SK-N-SH (cell line): ENCODE measurements at regions not wholly inside any gene's neighbourhood (a gene's known extent, or its start where the extent isn't known, plus 50 kb on each side); places are given as distances from the start of the nearest gene placed in this dataset.

Experiments used
- CTCF ChIA-PET: fragments of 300-600, 350-600 bp; formaldehyde crosslinking; extraction: SDS; loops from one replicate; lab custom pipeline; 2021; lab: Yijun Ruan, JAX
- POLR2A ChIA-PET: fragments of 350-600 bp; sonication (Branson Sonifier 250); formaldehyde crosslinking; extraction: SDS; loops from one replicate; lab custom pipeline; 2020; ENCODE audit warnings: antibody characterized with exemption, inconsistent platforms; lab: Yijun Ruan, JAX
- DNase-seq: peaks from one replicate; pipeline ENCODE4 v3.0.0; 2012
- H2AFZ ChIP-seq: fragments of 200-600 bp; sonication (generic); 2 replicates; pipeline ENCODE4 v1.8.1; 2016; ENCODE audit warnings: antibody characterized with exemption, mild to moderate bottlenecking, low read depth
- H3F3A ChIP-seq: fragments of 200-600 bp; sonication (generic); replicated peaks from 2 replicates; pipeline ENCODE3; 2016; ENCODE audit warnings: antibody characterized with exemption, mild to moderate bottlenecking; ENCODE audit not compliant: insufficient read depth
- H3K27ac ChIP-seq, 2 experiments: fragments of 200-500 bp in 1 of 2; fragments of 200-600 bp in 1 of 2; sonication (Bioruptor generic) in 1 of 2; sonication (generic), shearing (Covaris generic) in 1 of 2; 2 replicates each; pipeline versions ENCODE4 v1.5.1 to v1.6.1; 2014 to 2016; ENCODE audit warnings: low read depth in 2 of 2, inconsistent platforms in 1 of 2, low read length in 1 of 2, mild to moderate bottlenecking in 1 of 2, mixed read lengths in 1 of 2
- H3K27me3 ChIP-seq: fragments of 200-600 bp; sonication (generic), shearing (Covaris generic); 2 replicates; pipeline ENCODE4 v1.6.1; 2016; ENCODE audit warnings: mixed run types; ENCODE audit not compliant: insufficient read depth
- H3K36me3 ChIP-seq, 2 experiments: fragments of 200-500 bp in 1 of 2; fragments of 200-600 bp in 1 of 2; sonication (Bioruptor generic) in 1 of 2; sonication (generic) in 1 of 2; replicated peaks in 1 of 2; 2 replicates each; pipeline versions ENCODE3 to v1.5.1; 2014 to 2016; ENCODE audit warnings: low read length in 1 of 2, mild to moderate bottlenecking in 1 of 2; ENCODE audit not compliant: insufficient read depth in 2 of 2, control insufficient read depth in 1 of 2
- H3K4me1 ChIP-seq, 2 experiments: fragments of 200-500 bp in 1 of 2; fragments of 200-600 bp in 1 of 2; sonication (Bioruptor generic) in 1 of 2; sonication (generic), shearing (Covaris generic) in 1 of 2; 2 replicates each; pipeline versions ENCODE4 v1.5.1 to v1.6.1; 2014 to 2016; ENCODE audit warnings: low read depth in 1 of 2, low read length in 1 of 2, mixed run types in 1 of 2; ENCODE audit not compliant: insufficient read depth in 2 of 2, control insufficient read depth in 1 of 2
- H3K4me2 ChIP-seq: fragments of 200-600 bp; sonication (generic), shearing (Covaris generic); 2 replicates; pipeline ENCODE4 v1.6.1; 2017; ENCODE audit warnings: mixed run types
- H3K4me3 ChIP-seq, 2 experiments: fragments of 200-500 bp in 1 of 2; fragments of 200-600 bp in 1 of 2; sonication (Bioruptor generic) in 1 of 2; sonication (generic), shearing (Covaris generic) in 1 of 2; 2 replicates each; pipeline versions ENCODE4 v1.5.1 to v1.8.1; 2014 to 2016; ENCODE audit warnings: low read depth in 2 of 2, inconsistent platforms in 1 of 2, low read length in 1 of 2, mild to moderate bottlenecking in 1 of 2, mixed read lengths in 1 of 2, moderate library complexity in 1 of 2
- H3K79me2 ChIP-seq: fragments of 200-600 bp; sonication (generic); 2 replicates; pipeline ENCODE4 v1.8.1; 2017; ENCODE audit warnings: mild to moderate bottlenecking; ENCODE audit not compliant: insufficient read depth
- H3K9ac ChIP-seq: fragments of 200-600 bp; sonication (generic); 2 replicates; pipeline ENCODE4 v1.6.1; 2017; ENCODE audit warnings: mixed run types
- H3K9me2 ChIP-seq: fragments of 200-600 bp; sonication (generic); 2 replicates; pipeline ENCODE4 v1.6.1; 2017; ENCODE audit warnings: mixed run types
- H3K9me3 ChIP-seq: fragments of 200-600 bp; sonication (generic); 2 replicates; pipeline ENCODE4 v1.6.1; 2017; ENCODE audit warnings: mixed run types, mild to moderate bottlenecking, moderate library complexity
- H4K20me1 ChIP-seq: fragments of 200-600 bp; sonication (generic); 2 replicates; pipeline ENCODE4 v1.6.1; 2017; ENCODE audit warnings: mild to moderate bottlenecking, mixed run types; ENCODE audit not compliant: insufficient read depth
- CHD2 ChIP-seq: fragments of 150-350 bp; IDR thresholded peaks from 2 replicates; pipeline ENCODE4 v1.6.1; 2018; ENCODE audit warnings: low read length; ENCODE audit not compliant: partially characterized antibody
- ELF1 ChIP-seq: IDR thresholded peaks from 2 replicates; pipeline ENCODE4 v1.4.0; 2012
- FOXJ3 ChIP-seq: sonication (generic); formaldehyde crosslinking; IDR thresholded peaks from 2 replicates; pipeline ENCODE4 v1.5.1; 2020; ENCODE audit warnings: mild to moderate bottlenecking, missing genetic modification reagents
- GATA2 ChIP-seq: sonication (generic); formaldehyde crosslinking; IDR thresholded peaks from 2 replicates; pipeline ENCODE4 v1.5.0; 2020; ENCODE audit warnings: mild to moderate bottlenecking, missing genetic modification reagents
- IRF3 ChIP-seq: fragments of 150-350 bp; IDR thresholded peaks from 2 replicates; pipeline ENCODE4 v1.6.1; 2016; ENCODE audit warnings: mild to moderate bottlenecking, low read depth, low read length
- NRF1 ChIP-seq: IDR thresholded peaks from 2 replicates; pipeline ENCODE4 v1.6.1; 2012; ENCODE audit warnings: low read depth, mild to moderate bottlenecking, low read length
- PBX3 ChIP-seq: IDR thresholded peaks from 2 replicates; pipeline ENCODE4; 2012
- POLR2AphosphoS5 ChIP-seq: IDR thresholded peaks from 2 replicates; pipeline ENCODE4 v1.6.1; 2012; ENCODE audit warnings: low read depth, low read length
- RCOR1 ChIP-seq: fragments of 150-350 bp; IDR thresholded peaks from 2 replicates; pipeline ENCODE4 v1.6.1; 2017; ENCODE audit warnings: antibody characterized with exemption, low read length
- RFX5 ChIP-seq: IDR thresholded peaks from 2 replicates; pipeline ENCODE4 v1.6.1; 2012; ENCODE audit warnings: mild to moderate bottlenecking, improper control_type of control experiment, low read length
- RXRA ChIP-seq: IDR thresholded peaks from 2 replicates; pipeline ENCODE4 v1.4.0; 2012; ENCODE audit warnings: low read depth, mild to moderate bottlenecking, borderline replicate concordance
- SIN3A ChIP-seq: IDR thresholded peaks from 2 replicates; pipeline ENCODE4 v1.6.1; 2012; ENCODE audit warnings: low read depth, mild to moderate bottlenecking, low read length, moderate library complexity, borderline replicate concordance
- SMC3 ChIP-seq: IDR thresholded peaks from 2 replicates; pipeline ENCODE4 v1.6.1; 2012; ENCODE audit warnings: low read depth, low read length, improper control_type of control experiment
- TAF1 ChIP-seq: IDR thresholded peaks from 2 replicates; pipeline ENCODE4 v1.6.1; 2012; ENCODE audit warnings: low read depth, mild to moderate bottlenecking, low read length, moderate library complexity, borderline replicate concordance
- TCF12 ChIP-seq: IDR thresholded peaks from 2 replicates; pipeline ENCODE4 v1.4.0; 2012
- USF1 ChIP-seq: IDR thresholded peaks from 2 replicates; pipeline ENCODE4 v1.4.0; 2012; ENCODE audit warnings: low read depth, borderline replicate concordance
- ZBTB33 ChIP-seq: IDR thresholded peaks from 2 replicates; pipeline ENCODE4 v1.4.0; 2012; ENCODE audit warnings: low read depth, borderline replicate concordance
- WGBS: methylation state at CpG from one replicate; pipeline ENCODE4 v1.1.6; 2017; ENCODE audit warnings: low lambda C conversion rate; 5-methylcytosine and 5-hydroxymethylcytosine counted together

GRCh38 chr2:38495880-38496279, 106.8 kb downstream of the HNRNPLL start:
- H3K9me2 ChIP-seq = no peaks in the 10 kb centered on the region
- H3F3A ChIP-seq = no peaks in the 10 kb centered on the region
- no peak overlapping the region for H3K27ac ChIP-seq
- H3K79me2 ChIP-seq = no peaks in the 10 kb centered on the region
- H3K36me3 ChIP-seq = no peaks in the 10 kb centered on the region
- H3K9me3 ChIP-seq = no peaks in the 10 kb centered on the region
- DNase-seq = no peak
- TF ChIP-seq CHD2 (no peak), SMC3 (no peak), POLR2AphosphoS5 (no peak), PBX3 (no peak), IRF3 (no peak), USF1 (no peak), NRF1 (no peak), RXRA (no peak), TCF12 (no peak), SIN3A (no peak), RCOR1 (no peak), ZBTB33 (no peak), ELF1 (no peak), RFX5 (no peak), FOXJ3 (CRISPR knock-in tag) (no peak), GATA2 (CRISPR knock-in tag) (no peak), TAF1 (no peak)
- TF ChIP-seq, all 33 proteins: peak for 0
- WGBS = 66% methylated on average over 2 of the region's 2 CpGs
- H3K4me3 ChIP-seq = no peak overlapping the region
- H3K4me2 ChIP-seq = no peak overlapping the region
- POLR2A ChIA-PET = no interaction called here
- H3K9ac ChIP-seq = no peak overlapping the region
- H3K27me3 ChIP-seq = no peaks in the 10 kb centered on the region
- no peaks in the 10 kb centered on the region; the same call in 1 of the 2 replicates for H4K20me1 ChIP-seq
- CTCF ChIA-PET = interaction anchor here (0.7 to 2.8 kb wide), 5 partner anchors 12 to 180 kb away, joined by 3 to 10 read pairs (median 4); partner anchors contain the start of gene ATL2
- peaks cover 0 to 15% of the 10 kb centered on the region in 2 experiments; a peak in 1 of 4 replicates for H3K4me1 ChIP-seq
- no peak overlapping the region for H2AFZ ChIP-seq
